ENCODE measurements at regions not wholly inside any gene's neighbourhood (a gene's known extent, or its start where the extent isn't known, plus 50 kb on each side); places are given as distances from the start of the nearest gene placed in this dataset.

DNA sequence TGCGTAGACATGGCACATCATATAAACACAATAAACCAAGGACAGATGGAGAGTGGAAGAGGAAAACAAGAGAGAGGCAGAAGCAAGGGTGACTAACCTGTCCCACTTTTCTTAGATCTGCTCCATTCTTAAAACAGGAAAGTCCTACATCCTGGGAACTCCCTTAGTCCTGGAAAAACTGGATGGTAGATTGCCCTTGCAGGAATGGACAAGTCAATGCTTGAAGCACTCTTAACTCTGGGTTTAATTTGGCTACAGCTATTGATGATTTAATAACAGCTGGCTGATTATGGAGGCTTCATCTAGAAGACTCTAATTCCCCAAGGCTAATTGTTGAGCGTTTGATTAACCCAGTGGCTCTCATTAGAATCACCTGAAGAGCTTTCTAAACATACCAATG is 258.8 kb downstream of the MIAT start:
- Histone ChIP-seq H3K4me1 (ENCODE audit: insufficient read depth, low read length) (no peaks in the 10 kb centered on the region; the same call in 1 of the 2 replicates), H4K91ac (ENCODE audit: insufficient read length, low read depth, low read length) (no peak overlapping the region), H2AFZ (ENCODE audit: low read length) (no peak overlapping the region), H3K79me2 (ENCODE audit: insufficient read depth, low read length) (no peaks in the 10 kb centered on the region), H2BK5ac (ENCODE audit: insufficient read length, low read length) (no peak overlapping the region), H3K79me1 (ENCODE audit: insufficient read depth, low read depth, low read length, poor library complexity, severe bottlenecking) (no peaks in the 10 kb centered on the region), H3K18ac (ENCODE audit: insufficient read length, low read depth, low read length) (no peak overlapping the region), H3K56ac (ENCODE audit: insufficient read length, low read depth, low read length) (no peak overlapping the region), H3T11ph (ENCODE audit: low read length) (no peak overlapping the region), H4K20me1 (ENCODE audit: control insufficient read depth, insufficient read depth, insufficient read length) (no peaks in the 10 kb centered on the region), H4K5ac (ENCODE audit: insufficient read length, low read depth, low read length) (no peak overlapping the region), H2BK12ac (ENCODE audit: insufficient read length, low read depth, low read length) (no peak overlapping the region), H3K27me3 (ENCODE audit: insufficient read depth, low read length) (no peaks in the 10 kb centered on the region), H3K23ac (ENCODE audit: insufficient read length, low read depth, low read length) (no peak overlapping the region), H2BK20ac (ENCODE audit: low read depth, low read length, poor library complexity, severe bottlenecking) (no peak overlapping the region), H2AK5ac (ENCODE audit: insufficient read length, low read length) (no peak overlapping the region), H2BK120ac (ENCODE audit: low read depth, low read length, poor library complexity, severe bottlenecking) (no peak overlapping the region), H4K8ac (replicated peaks; ENCODE audit: insufficient read length, low read depth, low read length) (no peak overlapping the region), H3K27ac (ENCODE audit: insufficient read length, low read depth, low read length) (no peak overlapping the region), H3K9ac (ENCODE audit: extremely low read depth, insufficient read length, low read length) (no peak overlapping the region), H3K4ac (ENCODE audit: low read depth, low read length) (no peak overlapping the region), H3K9me3 (ENCODE audit: control insufficient read depth, low read depth, low read length) (no peaks in the 10 kb centered on the region), H3K23me2 (ENCODE audit: insufficient read length, low read depth, low read length, poor library complexity, severe bottlenecking) (no peaks in the 10 kb centered on the region), H2BK15ac (ENCODE audit: low read depth, low read length) (no peak overlapping the region), H3K14ac (ENCODE audit: insufficient read depth, low read length) (no peak overlapping the region), H3K4me2 (ENCODE audit: insufficient read depth, insufficient read length, low read length) (no peak overlapping the region)
- peaks cover 10 to 20% of the 10 kb centered on the region in 2 experiments for H3K4me1 Mint-ChIP-seq
- DNase-seq: no peak
- no peak overlapping the region for H3K27ac Mint-ChIP-seq
- no peak overlapping the region for H3K4me3 Mint-ChIP-seq
- no peaks in the 10 kb centered on the region for H3K9me3 Mint-ChIP-seq
- no peaks in the 10 kb centered on the region for H3K36me3 Mint-ChIP-seq (ENCODE audit: insufficient read depth in 1 of 3, low read depth in 3 of 3)
- no CpG with 5 or more reads among the region's 2 CpGs for WGBS (ENCODE audit: extremely low coverage, insufficient read length, low lambda C conversion rate)
- TF ChIP-seq, protein P1, sequence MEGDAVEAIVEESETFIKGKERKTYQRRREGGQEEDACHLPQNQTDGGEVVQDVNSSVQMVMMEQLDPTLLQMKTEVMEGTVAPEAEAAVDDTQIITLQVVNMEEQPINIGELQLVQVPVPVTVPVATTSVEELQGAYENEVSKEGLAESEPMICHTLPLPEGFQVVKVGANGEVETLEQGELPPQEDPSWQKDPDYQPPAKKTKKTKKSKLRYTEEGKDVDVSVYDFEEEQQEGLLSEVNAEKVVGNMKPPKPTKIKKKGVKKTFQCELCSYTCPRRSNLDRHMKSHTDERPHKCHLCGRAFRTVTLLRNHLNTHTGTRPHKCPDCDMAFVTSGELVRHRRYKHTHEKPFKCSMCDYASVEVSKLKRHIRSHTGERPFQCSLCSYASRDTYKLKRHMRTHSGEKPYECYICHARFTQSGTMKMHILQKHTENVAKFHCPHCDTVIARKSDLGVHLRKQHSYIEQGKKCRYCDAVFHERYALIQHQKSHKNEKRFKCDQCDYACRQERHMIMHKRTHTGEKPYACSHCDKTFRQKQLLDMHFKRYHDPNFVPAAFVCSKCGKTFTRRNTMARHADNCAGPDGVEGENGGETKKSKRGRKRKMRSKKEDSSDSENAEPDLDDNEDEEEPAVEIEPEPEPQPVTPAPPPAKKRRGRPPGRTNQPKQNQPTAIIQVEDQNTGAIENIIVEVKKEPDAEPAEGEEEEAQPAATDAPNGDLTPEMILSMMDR (conservative IDR thresholded peaks at IDR 0.05): no peak
- H3K27me3 Mint-ChIP-seq (ENCODE audit: low read depth): peaks cover 55% of the 10 kb centered on the region
